ENCODE measurements at regions not wholly inside any gene's neighbourhood (a gene's known extent, or its start where the extent isn't known, plus 50 kb on each side); places are given as distances from the start of the nearest gene placed in this dataset.
"Not testable (repeated sequence)": the region's sequence is repeated elsewhere in the genome, so short reads cannot be mapped to it uniquely, and the experiment has no call there.

DNA sequence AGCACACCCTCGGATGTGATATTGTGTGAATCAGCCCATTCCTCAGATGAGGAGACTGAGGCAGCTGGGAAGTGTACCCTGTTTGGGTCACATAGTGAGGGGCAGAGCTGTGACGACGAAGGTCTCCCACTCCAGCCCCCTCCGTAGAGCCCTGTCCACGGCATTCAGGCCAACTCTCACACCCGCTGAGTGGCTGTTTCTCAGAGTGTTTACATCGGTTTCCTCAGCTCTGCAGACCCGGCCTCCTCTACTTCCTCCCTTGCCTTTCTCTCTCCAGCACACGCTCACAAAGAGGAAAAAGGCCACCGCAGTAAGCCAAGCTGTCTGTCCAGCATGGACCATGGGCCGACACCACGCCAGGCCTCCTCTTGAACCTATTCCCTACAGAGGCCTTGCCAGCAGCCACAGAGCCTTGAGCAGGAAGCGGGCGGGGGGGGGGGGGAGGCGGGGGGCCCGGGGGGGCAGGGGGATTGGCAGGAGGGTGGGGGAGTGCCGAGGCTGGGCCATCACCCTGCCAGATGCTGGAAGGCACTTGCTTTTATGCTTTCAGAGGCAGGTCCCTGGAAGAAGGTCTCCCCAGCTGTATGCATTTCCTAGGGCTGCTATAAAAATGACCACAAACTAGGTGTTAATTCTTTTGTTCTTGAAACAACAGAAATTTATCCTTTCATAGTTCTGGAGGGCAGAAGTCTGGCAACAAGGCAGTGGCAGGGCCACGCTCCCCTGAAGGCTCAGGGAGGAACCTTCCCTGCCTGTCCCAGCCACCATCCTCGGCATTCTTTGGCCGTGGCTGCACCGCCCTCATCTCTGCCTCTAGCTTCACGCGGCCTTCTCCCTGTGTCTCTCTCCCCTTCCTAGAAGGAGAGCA lies 178.4 kb downstream of the PSMG1 start:
- DNase-seq (ENCODE audit: low read depth) = no peak

DNA sequence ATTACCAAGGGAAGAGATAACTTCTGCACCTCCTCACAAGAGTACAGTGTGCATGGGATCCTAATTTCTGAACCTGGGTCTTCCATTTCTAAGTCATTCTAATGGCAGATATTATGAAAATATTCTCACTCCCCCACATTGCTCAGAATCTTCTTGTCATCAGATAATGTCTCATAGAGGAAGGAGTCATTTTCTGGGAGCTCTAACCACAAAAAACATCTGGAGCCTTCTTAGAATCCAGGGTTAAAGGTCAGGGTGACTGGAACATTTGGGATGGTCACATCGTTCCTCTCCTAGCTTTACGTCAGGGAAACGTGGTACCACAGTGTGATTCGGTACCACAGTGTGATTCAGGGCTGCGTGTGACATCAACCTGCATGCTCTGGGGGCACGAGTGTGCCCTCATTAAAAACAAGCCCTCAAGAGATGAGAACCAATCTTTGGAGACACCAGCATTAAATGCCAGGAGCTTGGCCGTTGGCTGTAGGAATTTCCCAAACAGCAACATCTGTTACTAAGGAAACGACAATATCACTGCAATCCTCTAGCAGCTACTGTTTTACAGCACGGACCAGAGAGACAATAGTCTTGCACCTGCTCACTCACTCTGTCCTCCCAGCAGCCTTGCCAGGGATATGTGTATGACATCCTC lies 179.1 kb downstream of the PSMG1 start:
- no peak for DNase-seq (ENCODE audit: low read depth)

- no peak for DNase-seq (ENCODE audit: low read depth)
Observed at GRCh38 chr21:39001341-39001740, 181.9 kb downstream of the PSMG1 start.

DNA sequence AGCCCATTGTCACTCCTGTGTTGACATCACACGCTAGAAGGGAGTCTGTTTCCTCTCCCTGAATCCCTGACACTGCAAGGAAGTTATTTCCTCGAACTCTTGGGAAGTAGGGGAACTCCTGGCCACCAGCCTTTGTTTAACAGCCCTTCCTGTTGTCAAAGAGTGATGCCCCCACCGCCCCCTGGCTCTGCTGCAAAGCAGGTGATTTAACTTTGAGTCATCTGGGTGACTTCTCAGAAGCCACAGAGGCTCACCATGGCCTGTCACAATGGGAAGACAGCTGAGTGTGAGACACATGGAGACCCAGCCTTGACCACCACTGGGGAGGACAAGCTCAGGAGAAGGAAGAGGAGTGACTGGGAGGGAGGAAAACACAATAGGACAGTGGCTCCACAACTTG lies 182.8 kb downstream of the PSMG1 start:
- peak; percentile 68 for DNase-seq (ENCODE audit: low read depth)

- no peak for DNase-seq (ENCODE audit: low read depth)
Observed at GRCh38 chr21:38999161-38999560, 184.1 kb downstream of the PSMG1 start.

- DNase-seq (ENCODE audit: low read depth) = not testable (repeated sequence)
Observed at GRCh38 chr21:38998281-38998680, 185.0 kb downstream of the PSMG1 start.

DNA sequence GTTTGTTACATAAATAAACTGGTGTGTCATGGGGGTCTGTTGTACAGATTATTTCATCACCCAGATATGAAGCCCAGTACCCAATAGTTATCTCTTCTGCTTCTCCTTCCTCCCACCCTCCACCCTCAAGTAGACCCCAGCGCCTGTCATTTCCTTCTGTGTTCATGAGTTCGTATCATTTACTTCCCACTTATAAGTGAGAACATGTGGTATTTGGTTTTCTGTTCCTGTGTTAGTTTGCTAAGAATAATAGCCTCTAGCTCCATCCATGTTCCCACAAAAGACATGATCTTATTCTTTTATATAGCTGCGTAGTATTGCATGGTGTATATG lies 185.4 kb downstream of the PSMG1 start:
- DNase-seq (ENCODE audit: low read depth) = not testable (repeated sequence)

GRCh38 chr21:38997051-38997842 lies 186.0 kb downstream of the PSMG1 start:
- no peak for DNase-seq (ENCODE audit: low read depth)

DNA sequence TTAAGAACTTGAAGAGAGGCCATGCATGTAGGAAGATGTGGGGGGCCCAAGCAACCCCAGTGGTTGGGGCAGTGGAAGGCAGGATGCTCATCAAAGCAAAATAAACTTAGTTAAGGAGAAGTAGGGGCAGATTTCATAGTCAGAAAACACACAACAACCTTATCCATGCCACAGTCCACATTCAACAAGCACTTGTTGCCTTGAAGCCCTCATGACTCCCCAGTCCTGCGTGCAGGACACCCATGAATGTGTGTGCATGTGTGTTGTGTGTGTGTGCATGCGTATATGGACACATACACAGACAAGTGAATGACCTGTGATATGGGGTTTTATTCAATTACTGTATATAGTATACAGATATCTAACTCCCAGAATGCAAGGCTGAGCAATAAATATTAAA lies 186.9 kb downstream of the PSMG1 start:
- no peak for DNase-seq (ENCODE audit: low read depth)

DNA sequence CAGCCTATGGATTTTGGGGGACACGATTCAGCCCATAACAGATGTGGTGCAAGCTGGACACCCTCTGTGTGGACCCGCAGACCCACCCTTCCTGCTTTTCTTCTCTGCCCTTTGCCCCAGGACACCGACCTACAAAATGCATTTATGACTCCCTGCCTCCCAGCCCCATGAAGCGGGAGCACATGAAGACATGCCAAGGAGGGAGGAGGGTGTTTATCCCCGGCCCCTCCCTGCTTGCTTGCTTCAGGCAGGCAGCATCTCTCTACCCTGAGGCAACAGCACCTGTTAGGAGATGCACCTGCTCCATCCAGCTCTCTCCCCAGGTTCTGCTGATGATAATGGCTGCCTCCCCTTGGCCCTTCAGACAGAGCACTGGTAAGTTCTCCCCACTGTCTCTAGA lies 187.5 kb downstream of the PSMG1 start:
- no peak for DNase-seq (ENCODE audit: low read depth)

DNA sequence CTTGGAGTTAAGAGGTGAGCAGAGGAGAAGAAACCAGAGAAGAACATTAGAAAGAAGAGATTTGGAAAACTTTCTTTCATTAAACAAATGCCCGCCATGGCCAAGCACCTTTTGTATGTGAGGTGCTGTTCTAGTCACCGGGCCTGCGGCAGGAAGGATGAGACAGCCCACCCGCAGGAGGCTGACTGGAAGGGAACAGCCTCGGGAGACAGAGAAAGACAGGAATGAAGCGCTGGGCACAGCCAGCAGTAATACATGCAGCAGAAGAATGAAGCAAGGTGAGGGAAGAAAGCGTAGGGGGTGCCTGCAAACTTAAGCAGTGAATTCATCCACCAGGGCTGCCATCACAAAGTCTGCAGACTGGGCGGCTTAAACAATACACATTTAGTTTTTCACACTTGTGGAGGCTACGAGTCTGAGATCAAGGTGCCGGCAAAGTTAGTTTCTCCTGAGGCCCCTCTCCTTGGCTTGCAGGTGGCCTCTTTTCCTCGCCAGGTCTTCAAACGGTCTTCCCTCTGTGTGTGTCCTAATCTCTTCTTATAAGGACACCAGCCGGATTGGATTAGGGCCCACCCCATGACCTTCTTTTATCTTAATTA lies 188.1 kb downstream of the PSMG1 start:
- DNase-seq (ENCODE audit: low read depth) = no peak

- DNase-seq (ENCODE audit: low read depth) = no peak
Observed at GRCh38 chr21:38994042-38994441, 188.3 kb downstream of the ETS2 start.

DNA sequence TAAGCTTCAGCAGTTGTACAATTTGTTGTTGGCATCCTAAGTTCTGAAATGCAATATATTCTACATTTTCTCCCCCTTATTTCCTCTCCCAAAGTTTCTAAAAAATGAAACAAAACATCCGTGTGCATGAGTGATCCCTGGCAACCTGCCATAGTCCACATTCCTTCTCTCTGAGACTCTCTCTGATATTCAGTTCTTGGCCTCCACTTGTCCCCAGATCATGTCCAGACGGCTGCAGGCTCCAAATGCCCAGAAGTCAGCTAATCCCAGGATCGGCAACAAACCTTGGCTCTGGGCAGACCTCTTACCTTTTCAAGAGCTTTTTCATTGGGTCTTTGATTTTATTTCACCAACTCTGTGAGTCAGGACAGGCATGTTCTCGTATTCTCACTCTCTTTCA lies 187.8 kb downstream of the ETS2 start:
- peak; percentile 77 for DNase-seq (ENCODE audit: low read depth)

- no peak for DNase-seq (ENCODE audit: low read depth)
Observed at GRCh38 chr21:38992737-38993136, 187.0 kb downstream of the ETS2 start.

GRCh38 chr21:38990424-38990794 lies 184.7 kb downstream of the ETS2 start:
- DNase-seq (ENCODE audit: low read depth) = no peak

- DNase-seq (ENCODE audit: low read depth) = peak; percentile 68
Observed at GRCh38 chr21:38989745-38990423, 184.2 kb downstream of the ETS2 start.

GRCh38 chr21:38989379-38989744 lies 183.6 kb downstream of the ETS2 start:
- DNase-seq (ENCODE audit: low read depth) = no peak

- DNase-seq (ENCODE audit: low read depth) = no peak
Observed at GRCh38 chr21:38988509-38989378, 183.0 kb downstream of the ETS2 start.

DNA sequence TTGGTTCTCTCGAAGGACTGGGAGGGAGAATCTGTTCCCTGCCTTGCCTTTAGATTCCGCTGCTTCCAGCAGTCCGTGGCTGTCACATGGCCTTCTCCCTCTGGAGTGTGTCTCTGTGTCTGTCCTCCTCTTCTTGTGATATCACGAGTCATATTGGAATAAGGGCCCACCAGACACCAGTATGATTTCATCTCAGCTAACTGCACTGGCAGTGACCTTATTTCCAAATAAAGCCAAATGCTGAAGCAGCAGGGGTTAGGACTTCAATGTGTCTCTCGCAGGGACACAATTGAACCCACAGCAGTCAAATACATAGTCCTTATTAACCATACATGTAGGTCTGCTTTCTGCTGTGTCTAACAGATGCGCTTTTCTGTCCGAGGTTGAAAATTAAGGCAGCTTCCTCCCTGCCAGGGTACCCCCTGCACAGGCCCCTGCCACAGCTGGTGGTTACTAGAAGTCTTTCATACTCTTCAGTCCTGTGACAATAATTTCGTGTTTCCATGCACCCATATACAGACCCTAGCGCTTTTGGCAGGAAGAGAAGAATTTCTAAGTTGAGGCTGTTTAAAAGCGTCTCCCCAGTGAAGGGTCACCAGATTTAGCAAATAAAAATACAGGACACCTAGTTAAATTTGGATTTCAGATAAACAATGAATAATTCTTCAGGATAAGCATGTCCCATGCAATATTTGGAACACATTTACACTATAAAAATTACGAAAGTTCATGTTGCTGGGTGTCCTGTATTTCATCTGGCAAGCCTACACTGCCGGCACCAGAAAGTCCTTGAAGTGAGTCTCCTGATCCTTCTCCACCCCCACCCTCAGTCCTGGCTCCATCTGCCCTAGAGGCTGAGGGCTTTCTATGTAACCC lies 182.1 kb downstream of the ETS2 start:
- DNase-seq (ENCODE audit: low read depth) = no peak

Measured in HT1080 (cell line).